ENCODE measurements at regions not wholly inside any gene's neighbourhood (a gene's known extent, or its start where the extent isn't known, plus 50 kb on each side); places are given as distances from the start of the nearest gene placed in this dataset.

DNA sequence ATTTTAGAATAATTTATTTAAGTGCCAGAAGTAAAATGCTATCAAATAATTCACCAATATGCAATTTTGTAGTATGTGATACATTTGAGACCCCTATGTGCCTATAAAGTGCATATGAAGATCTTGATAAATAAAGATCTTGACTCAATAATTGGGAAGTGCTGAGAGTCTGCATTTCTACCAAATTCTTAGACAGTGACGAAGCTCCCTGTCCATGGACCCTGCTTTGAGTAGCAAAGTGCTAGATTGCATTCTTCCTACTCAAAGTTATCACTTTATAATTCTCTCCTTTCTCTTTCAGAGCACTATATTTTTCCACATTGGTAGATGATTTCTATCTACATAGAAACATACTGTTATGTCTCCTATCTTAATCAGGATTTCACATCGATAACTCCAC, 1393.9 kb downstream of the ARAP2 start:
- Histone ChIP-seq H3K9ac (no peak overlapping the region), H3K4me1 (no peaks in the 10 kb centered on the region), H3K27me3 (no peaks in the 10 kb centered on the region), H4K20me1 (ENCODE audit: low read depth) (no peaks in the 10 kb centered on the region), H3K27ac (no peak overlapping the region), H3K79me2 (ENCODE audit: low read depth) (no peaks in the 10 kb centered on the region), H3K4me2 (no peak overlapping the region), H2AFZ (replicated peaks) (no peak overlapping the region), H3F3A (ENCODE audit: low read depth) (no peaks in the 10 kb centered on the region), H3K9me3 (ENCODE audit: low read depth) (no peaks in the 10 kb centered on the region), H3K4me3 (no peak overlapping the region), H3K36me3 (no peaks in the 10 kb centered on the region)
- TF ChIP-seq EZH2phosphoT487 (IDR thresholded peaks at IDR 0.05), result no peak
- TF ChIP-seq, protein P1, sequence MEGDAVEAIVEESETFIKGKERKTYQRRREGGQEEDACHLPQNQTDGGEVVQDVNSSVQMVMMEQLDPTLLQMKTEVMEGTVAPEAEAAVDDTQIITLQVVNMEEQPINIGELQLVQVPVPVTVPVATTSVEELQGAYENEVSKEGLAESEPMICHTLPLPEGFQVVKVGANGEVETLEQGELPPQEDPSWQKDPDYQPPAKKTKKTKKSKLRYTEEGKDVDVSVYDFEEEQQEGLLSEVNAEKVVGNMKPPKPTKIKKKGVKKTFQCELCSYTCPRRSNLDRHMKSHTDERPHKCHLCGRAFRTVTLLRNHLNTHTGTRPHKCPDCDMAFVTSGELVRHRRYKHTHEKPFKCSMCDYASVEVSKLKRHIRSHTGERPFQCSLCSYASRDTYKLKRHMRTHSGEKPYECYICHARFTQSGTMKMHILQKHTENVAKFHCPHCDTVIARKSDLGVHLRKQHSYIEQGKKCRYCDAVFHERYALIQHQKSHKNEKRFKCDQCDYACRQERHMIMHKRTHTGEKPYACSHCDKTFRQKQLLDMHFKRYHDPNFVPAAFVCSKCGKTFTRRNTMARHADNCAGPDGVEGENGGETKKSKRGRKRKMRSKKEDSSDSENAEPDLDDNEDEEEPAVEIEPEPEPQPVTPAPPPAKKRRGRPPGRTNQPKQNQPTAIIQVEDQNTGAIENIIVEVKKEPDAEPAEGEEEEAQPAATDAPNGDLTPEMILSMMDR (IDR thresholded peaks at IDR 0.05), result no peak
- TF ChIP-seq EZH2 (IDR thresholded peaks at IDR 0.05), result no peak
- Mint-ChIP-seq H3K4me3 (no peak overlapping the region), H3K27me3 (ENCODE audit: insufficient read depth, low read depth) (no peaks in the 10 kb centered on the region), H3K36me3 (no peaks in the 10 kb centered on the region), H3K4me1 (no peaks in the 10 kb centered on the region), H3K27ac (no peak overlapping the region), H3K9me3 (no peaks in the 10 kb centered on the region)
- no peak for DNase-seq (ENCODE audit: low spot score)

DNA sequence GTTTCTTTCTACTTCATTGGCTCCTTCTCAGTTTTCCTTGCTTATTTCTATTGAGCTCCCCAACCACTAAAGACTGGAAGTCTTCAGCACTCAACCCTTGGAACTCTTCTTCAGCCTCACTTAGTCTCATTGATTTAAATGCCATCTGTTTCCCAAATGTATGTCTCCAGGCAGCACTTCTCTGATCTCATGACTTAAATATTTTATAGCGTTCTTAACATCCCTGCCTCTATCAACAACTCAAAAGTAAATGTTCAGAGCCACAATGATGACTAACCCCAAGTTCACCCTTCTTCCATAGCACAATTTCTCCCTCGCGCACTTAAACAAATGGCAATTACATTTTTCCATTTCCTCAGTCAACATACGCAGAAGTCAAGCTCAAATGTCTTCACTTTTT, 1393.3 kb downstream of the ARAP2 start:
- H3K27ac Mint-ChIP-seq, result no peak overlapping the region
- no peak overlapping the region for H2AFZ ChIP-seq (replicated peaks)
- H4K20me1 ChIP-seq (ENCODE audit: low read depth), result no peaks in the 10 kb centered on the region
- H3K9me3 ChIP-seq (ENCODE audit: low read depth), result no peaks in the 10 kb centered on the region
- no peaks in the 10 kb centered on the region for H3K36me3 ChIP-seq
- no peak for DNase-seq (ENCODE audit: low spot score)
- H3K4me3 ChIP-seq, result no peak overlapping the region
- no peak overlapping the region for H3K9ac ChIP-seq
- H3K79me2 ChIP-seq (ENCODE audit: low read depth), result no peaks in the 10 kb centered on the region
- no peaks in the 10 kb centered on the region for H3K4me1 Mint-ChIP-seq
- H3K27ac ChIP-seq, result no peak overlapping the region
- no peaks in the 10 kb centered on the region for H3K9me3 Mint-ChIP-seq
- no peaks in the 10 kb centered on the region for H3F3A ChIP-seq (ENCODE audit: low read depth)
- H3K27me3 Mint-ChIP-seq (ENCODE audit: insufficient read depth, low read depth), result no peaks in the 10 kb centered on the region
- H3K4me2 ChIP-seq, result no peak overlapping the region
- H3K27me3 ChIP-seq, result no peaks in the 10 kb centered on the region
- H3K36me3 Mint-ChIP-seq, result no peaks in the 10 kb centered on the region
- TF ChIP-seq, protein P1 (IDR thresholded peaks at IDR 0.05), result no peak
- TF ChIP-seq EZH2phosphoT487 (IDR thresholded peaks at IDR 0.05) (no peak), EZH2 (IDR thresholded peaks at IDR 0.05) (no peak)
- H3K4me3 Mint-ChIP-seq, result no peak overlapping the region
- H3K4me1 ChIP-seq, result no peaks in the 10 kb centered on the region

DNA sequence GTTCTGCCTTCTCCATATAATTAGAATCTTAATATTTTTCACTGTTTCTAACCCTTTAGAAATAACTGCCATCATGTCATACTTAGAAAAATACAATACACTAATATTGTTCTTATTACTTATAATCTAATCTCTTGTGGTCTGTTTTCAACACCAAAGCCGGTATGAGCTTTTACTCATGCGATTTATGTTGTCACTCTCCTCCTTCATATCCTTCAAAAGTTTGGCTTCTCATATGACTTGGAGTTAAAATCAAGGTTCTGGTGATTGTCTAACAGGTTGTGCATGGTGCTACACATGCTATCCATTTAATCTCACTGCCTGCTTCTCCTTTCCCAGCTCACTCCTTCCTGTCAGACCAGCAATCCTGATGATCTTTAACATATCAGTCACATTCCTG, 1392.9 kb downstream of the ARAP2 start:
- Mint-ChIP-seq H3K36me3 (no peaks in the 10 kb centered on the region), H3K4me1 (no peaks in the 10 kb centered on the region), H3K9me3 (no peaks in the 10 kb centered on the region), H3K27ac (no peak overlapping the region), H3K27me3 (ENCODE audit: insufficient read depth, low read depth) (no peaks in the 10 kb centered on the region), H3K4me3 (no peak overlapping the region)
- DNase-seq (ENCODE audit: low spot score), result no peak
- no peaks in the 10 kb centered on the region for H4K20me1 ChIP-seq (ENCODE audit: low read depth)
- TF ChIP-seq EZH2 (IDR thresholded peaks at IDR 0.05), result no peak
- TF ChIP-seq EZH2phosphoT487 (IDR thresholded peaks at IDR 0.05), result no peak
- TF ChIP-seq, protein P1 (IDR thresholded peaks at IDR 0.05), result no peak
- H3K9ac ChIP-seq, result no peak overlapping the region
- no peak overlapping the region for H2AFZ ChIP-seq (replicated peaks)
- no peaks in the 10 kb centered on the region for H3K4me1 ChIP-seq
- no peaks in the 10 kb centered on the region for H3K36me3 ChIP-seq
- H3K27me3 ChIP-seq, result no peaks in the 10 kb centered on the region
- no peak overlapping the region for H3K4me3 ChIP-seq
- no peak overlapping the region for H3K4me2 ChIP-seq
- no peaks in the 10 kb centered on the region for H3K9me3 ChIP-seq (ENCODE audit: low read depth)
- no peaks in the 10 kb centered on the region for H3K79me2 ChIP-seq (ENCODE audit: low read depth)
- no peak overlapping the region for H3K27ac ChIP-seq
- H3F3A ChIP-seq (ENCODE audit: low read depth), result no peaks in the 10 kb centered on the region

DNA sequence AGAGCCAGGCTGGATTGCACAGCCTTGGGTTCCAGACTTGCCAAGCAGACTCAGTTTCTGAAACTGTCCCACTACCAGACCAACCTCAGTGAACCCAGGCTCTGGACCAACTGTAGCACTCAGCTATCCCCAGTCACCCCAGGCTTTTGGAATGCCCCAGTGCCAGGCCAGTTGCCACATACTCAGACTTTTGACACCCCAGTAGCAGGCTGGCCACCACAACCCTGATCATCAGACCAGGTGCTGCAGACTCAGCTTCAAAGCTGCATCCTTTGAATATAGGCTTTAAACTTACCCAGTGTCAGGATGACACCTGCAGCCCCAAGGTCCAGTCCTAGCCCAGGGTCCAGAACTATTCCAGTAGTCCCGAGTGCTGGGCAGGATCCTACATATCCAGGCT, 1389.9 kb downstream of the ARAP2 start:
- Mint-ChIP-seq H3K36me3 (no peaks in the 10 kb centered on the region), H3K27ac (no peak overlapping the region), H3K4me1 (no peaks in the 10 kb centered on the region), H3K4me3 (no peak overlapping the region), H3K9me3 (no peaks in the 10 kb centered on the region), H3K27me3 (ENCODE audit: insufficient read depth, low read depth) (no peaks in the 10 kb centered on the region)
- no peak overlapping the region for H3K27ac ChIP-seq
- H3K79me2 ChIP-seq (ENCODE audit: low read depth), result no peaks in the 10 kb centered on the region
- H3F3A ChIP-seq (ENCODE audit: low read depth), result no peaks in the 10 kb centered on the region
- H3K4me1 ChIP-seq, result no peaks in the 10 kb centered on the region
- DNase-seq (ENCODE audit: low spot score), result no peak
- TF ChIP-seq EZH2phosphoT487 (IDR thresholded peaks at IDR 0.05), result no peak
- TF ChIP-seq, protein P1 (IDR thresholded peaks at IDR 0.05), result no peak
- TF ChIP-seq EZH2 (IDR thresholded peaks at IDR 0.05), result no peak
- H3K27me3 ChIP-seq, result no peaks in the 10 kb centered on the region
- no peak overlapping the region for H3K9ac ChIP-seq
- H4K20me1 ChIP-seq (ENCODE audit: low read depth), result no peaks in the 10 kb centered on the region
- no peaks in the 10 kb centered on the region for H3K36me3 ChIP-seq
- H3K4me2 ChIP-seq, result no peak overlapping the region
- H3K4me3 ChIP-seq, result no peak overlapping the region
- no peaks in the 10 kb centered on the region for H3K9me3 ChIP-seq (ENCODE audit: low read depth)
- H2AFZ ChIP-seq (replicated peaks), result no peak overlapping the region

All from neural progenitor cell (in vitro differentiated cells).